OCI-LY1 (cell line): ENCODE measurements at regions not wholly inside any gene's neighbourhood (a gene's known extent, or its start where the extent isn't known, plus 50 kb on each side); places are given as distances from the start of the nearest gene placed in this dataset.

Experiments used
- CTCF ChIP-seq: fragments of 200-600 bp; sonication (generic), shearing (Covaris generic); IDR thresholded peaks from 2 replicates; pipeline ENCODE4 v1.5.1; 2017; ENCODE audit warnings: mild to moderate bottlenecking, antibody characterized with exemption, low read length, moderate library complexity, mixed read lengths
- EZH2 ChIP-seq: fragments of 200-600 bp; sonication (generic), shearing (Covaris generic); IDR thresholded peaks from 2 replicates; pipeline ENCODE4 v1.8.0; 2017; ENCODE audit warnings: borderline replicate concordance, mixed run types, mild to moderate bottlenecking, antibody characterized with exemption, low read length, moderate library complexity, mixed read lengths

- no peak for TF ChIP-seq CTCF
- TF ChIP-seq EZH2 = no peak
These were observed 183.8 kb upstream of the PDE4D start for GRCh38 chr5:60077292-60077691.
